ENCODE measurements at regions not wholly inside any gene's neighbourhood (a gene's known extent, or its start where the extent isn't known, plus 50 kb on each side); places are given as distances from the start of the nearest gene placed in this dataset.

DNA sequence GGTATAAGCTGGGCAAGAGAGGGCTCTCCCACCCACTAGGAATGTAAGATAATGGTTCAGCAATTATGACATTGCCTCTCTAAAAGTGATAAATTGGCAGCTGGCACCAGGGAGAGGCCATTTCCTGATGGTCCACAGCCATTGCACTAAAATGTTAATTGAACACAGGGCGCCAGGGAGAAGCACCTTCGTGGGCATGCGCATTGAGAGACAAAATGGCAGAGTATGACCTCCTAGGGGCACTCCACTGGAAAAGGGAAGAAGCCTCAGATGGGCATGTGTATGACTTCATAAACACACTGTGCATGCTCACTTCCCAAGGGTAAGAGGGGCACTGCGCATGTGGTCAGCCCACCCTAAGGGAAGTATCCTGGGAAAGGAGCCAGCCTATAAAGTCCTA is 419.2 kb downstream of the AGTPBP1 start (continued):
- TF ChIP-seq, protein P1, sequence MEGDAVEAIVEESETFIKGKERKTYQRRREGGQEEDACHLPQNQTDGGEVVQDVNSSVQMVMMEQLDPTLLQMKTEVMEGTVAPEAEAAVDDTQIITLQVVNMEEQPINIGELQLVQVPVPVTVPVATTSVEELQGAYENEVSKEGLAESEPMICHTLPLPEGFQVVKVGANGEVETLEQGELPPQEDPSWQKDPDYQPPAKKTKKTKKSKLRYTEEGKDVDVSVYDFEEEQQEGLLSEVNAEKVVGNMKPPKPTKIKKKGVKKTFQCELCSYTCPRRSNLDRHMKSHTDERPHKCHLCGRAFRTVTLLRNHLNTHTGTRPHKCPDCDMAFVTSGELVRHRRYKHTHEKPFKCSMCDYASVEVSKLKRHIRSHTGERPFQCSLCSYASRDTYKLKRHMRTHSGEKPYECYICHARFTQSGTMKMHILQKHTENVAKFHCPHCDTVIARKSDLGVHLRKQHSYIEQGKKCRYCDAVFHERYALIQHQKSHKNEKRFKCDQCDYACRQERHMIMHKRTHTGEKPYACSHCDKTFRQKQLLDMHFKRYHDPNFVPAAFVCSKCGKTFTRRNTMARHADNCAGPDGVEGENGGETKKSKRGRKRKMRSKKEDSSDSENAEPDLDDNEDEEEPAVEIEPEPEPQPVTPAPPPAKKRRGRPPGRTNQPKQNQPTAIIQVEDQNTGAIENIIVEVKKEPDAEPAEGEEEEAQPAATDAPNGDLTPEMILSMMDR (IDR thresholded peaks at IDR 0.05; ENCODE audit: low read depth, low read length, missing input control): no peak
- TF ChIP-seq FOXA1 (IDR thresholded peaks at IDR 0.05) (no peak), YY1 (IDR thresholded peaks at IDR 0.05) (no peak), EGR1 (IDR thresholded peaks at IDR 0.05; ENCODE audit: low read depth in 2 of 2) (no peak), HNF4G (IDR thresholded peaks at IDR 0.05) (no peak), RXRA (IDR thresholded peaks at IDR 0.05) (no peak)

DNA sequence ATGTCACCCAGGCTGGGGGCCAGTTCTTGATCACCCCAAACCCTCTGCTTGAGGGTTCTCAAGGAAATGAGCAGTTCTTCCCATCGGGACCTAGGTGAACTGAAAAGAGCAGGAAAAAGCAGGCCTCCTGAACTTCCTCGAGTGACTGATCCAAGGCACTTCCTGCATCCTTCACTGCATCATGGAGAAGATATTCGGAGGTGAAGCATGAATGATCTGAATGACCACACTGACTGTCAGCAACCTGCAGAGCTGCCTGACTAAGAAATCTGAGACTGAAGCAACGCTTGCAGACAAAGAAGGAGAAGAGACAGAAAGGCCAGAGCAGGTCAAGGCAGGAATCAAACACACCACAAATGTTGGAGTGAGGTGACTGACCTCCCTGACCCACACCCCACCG is 420.2 kb downstream of the AGTPBP1 start:
- Histone ChIP-seq H3K9me3 (ENCODE audit: control insufficient read depth in 4 of 4, low read length in 3 of 4) (no peaks in the 10 kb centered on the region), H3K4me3 (ENCODE audit: low read depth in 1 of 3, low read length in 3 of 3) (no peak overlapping the region), H3K9ac (ENCODE audit: low read depth in 1 of 2, low read length in 2 of 2) (no peak overlapping the region), H3K27me3 (ENCODE audit: control insufficient read depth in 4 of 4, insufficient read depth in 4 of 4, low read length in 3 of 4) (peaks cover 0 to 2% (median 0%) of the 10 kb centered on the region in 4 donors), H3K36me3 (ENCODE audit: control insufficient read depth in 4 of 4, insufficient read depth in 3 of 4, low read depth in 1 of 4, low read length in 3 of 4) (no peaks in the 10 kb centered on the region), H3K27ac (ENCODE audit: low read depth in 1 of 2, low read length in 2 of 2) (no peak overlapping the region), H3K4me1 (ENCODE audit: control insufficient read depth in 4 of 4, insufficient read depth in 4 of 4, low read length in 3 of 4) (no peaks in the 10 kb centered on the region)
- TF ChIP-seq JUND (IDR thresholded peaks at IDR 0.05) (no peak), FOXA1 (IDR thresholded peaks at IDR 0.05) (no peak), NR2F2 (IDR thresholded peaks at IDR 0.05) (no peak), RXRA (IDR thresholded peaks at IDR 0.05) (no peak), EGR1 (IDR thresholded peaks at IDR 0.05; ENCODE audit: low read depth in 2 of 2) (no peak), TAF1 (conservative IDR thresholded peaks at IDR 0.05) (no peak), FOXA2 (IDR thresholded peaks at IDR 0.05) (no peak), GABPA (IDR thresholded peaks at IDR 0.05 in 1 of 2, conservative IDR thresholded peaks at IDR 0.05 in 1 of 2) (no peak), HNF4A (conservative IDR thresholded peaks at IDR 0.05) (no peak), RAD21 (IDR thresholded peaks at IDR 0.05) (no peak), SP1 (IDR thresholded peaks at IDR 0.05) (no peak), YY1 (IDR thresholded peaks at IDR 0.05) (no peak), HNF4G (IDR thresholded peaks at IDR 0.05) (no peak)
- TF ChIP-seq, protein P2, sequence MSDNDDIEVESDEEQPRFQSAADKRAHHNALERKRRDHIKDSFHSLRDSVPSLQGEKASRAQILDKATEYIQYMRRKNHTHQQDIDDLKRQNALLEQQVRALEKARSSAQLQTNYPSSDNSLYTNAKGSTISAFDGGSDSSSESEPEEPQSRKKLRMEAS (IDR thresholded peaks at IDR 0.05): no peak
- TF ChIP-seq, protein P3, sequence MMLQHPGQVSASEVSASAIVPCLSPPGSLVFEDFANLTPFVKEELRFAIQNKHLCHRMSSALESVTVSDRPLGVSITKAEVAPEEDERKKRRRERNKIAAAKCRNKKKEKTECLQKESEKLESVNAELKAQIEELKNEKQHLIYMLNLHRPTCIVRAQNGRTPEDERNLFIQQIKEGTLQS (IDR thresholded peaks at IDR 0.05): no peak
- TF ChIP-seq, protein P1 (IDR thresholded peaks at IDR 0.05; ENCODE audit: low read depth, low read length, missing input control): no peak
- TF ChIP-seq, protein P4, sequence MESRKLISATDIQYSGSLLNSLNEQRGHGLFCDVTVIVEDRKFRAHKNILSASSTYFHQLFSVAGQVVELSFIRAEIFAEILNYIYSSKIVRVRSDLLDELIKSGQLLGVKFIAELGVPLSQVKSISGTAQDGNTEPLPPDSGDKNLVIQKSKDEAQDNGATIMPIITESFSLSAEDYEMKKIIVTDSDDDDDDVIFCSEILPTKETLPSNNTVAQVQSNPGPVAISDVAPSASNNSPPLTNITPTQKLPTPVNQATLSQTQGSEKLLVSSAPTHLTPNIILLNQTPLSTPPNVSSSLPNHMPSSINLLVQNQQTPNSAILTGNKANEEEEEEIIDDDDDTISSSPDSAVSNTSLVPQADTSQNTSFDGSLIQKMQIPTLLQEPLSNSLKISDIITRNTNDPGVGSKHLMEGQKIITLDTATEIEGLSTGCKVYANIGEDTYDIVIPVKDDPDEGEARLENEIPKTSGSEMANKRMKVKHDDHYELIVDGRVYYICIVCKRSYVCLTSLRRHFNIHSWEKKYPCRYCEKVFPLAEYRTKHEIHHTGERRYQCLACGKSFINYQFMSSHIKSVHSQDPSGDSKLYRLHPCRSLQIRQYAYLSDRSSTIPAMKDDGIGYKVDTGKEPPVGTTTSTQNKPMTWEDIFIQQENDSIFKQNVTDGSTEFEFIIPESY (IDR thresholded peaks at IDR 0.05): no peak
- TF ChIP-seq, protein P5, sequence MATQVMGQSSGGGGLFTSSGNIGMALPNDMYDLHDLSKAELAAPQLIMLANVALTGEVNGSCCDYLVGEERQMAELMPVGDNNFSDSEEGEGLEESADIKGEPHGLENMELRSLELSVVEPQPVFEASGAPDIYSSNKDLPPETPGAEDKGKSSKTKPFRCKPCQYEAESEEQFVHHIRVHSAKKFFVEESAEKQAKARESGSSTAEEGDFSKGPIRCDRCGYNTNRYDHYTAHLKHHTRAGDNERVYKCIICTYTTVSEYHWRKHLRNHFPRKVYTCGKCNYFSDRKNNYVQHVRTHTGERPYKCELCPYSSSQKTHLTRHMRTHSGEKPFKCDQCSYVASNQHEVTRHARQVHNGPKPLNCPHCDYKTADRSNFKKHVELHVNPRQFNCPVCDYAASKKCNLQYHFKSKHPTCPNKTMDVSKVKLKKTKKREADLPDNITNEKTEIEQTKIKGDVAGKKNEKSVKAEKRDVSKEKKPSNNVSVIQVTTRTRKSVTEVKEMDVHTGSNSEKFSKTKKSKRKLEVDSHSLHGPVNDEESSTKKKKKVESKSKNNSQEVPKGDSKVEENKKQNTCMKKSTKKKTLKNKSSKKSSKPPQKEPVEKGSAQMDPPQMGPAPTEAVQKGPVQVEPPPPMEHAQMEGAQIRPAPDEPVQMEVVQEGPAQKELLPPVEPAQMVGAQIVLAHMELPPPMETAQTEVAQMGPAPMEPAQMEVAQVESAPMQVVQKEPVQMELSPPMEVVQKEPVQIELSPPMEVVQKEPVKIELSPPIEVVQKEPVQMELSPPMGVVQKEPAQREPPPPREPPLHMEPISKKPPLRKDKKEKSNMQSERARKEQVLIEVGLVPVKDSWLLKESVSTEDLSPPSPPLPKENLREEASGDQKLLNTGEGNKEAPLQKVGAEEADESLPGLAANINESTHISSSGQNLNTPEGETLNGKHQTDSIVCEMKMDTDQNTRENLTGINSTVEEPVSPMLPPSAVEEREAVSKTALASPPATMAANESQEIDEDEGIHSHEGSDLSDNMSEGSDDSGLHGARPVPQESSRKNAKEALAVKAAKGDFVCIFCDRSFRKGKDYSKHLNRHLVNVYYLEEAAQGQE (IDR thresholded peaks at IDR 0.05): no peak
- 60% methylated on average over 5 of the region's 5 CpGs for WGBS
- no peak for DNase-seq (ENCODE audit: low spot score)
